SK-N-SH (cell line): ENCODE measurements at regions not wholly inside any gene's neighbourhood (a gene's known extent, or its start where the extent isn't known, plus 50 kb on each side); places are given as distances from the start of the nearest gene placed in this dataset.

Experiments used
- EP300 ChIP-seq, 2 experiments: IDR thresholded peaks; 2 replicates each; pipeline versions ENCODE4 v1.4.0 to v1.6.1; 2012; ENCODE audit warnings: borderline replicate concordance in 1 of 2, low read depth in 1 of 2, low read length in 1 of 2
- EZH2phosphoT487 ChIP-seq: fragments of 200-600 bp; sonication (generic); IDR thresholded peaks from 2 replicates; pipeline ENCODE4 v1.6.1; 2017; ENCODE audit warnings: low read depth, mixed run types, mild to moderate bottlenecking, antibody characterized with exemption, moderate library complexity, borderline replicate concordance
- FOXM1 ChIP-seq: IDR thresholded peaks from 2 replicates; pipeline ENCODE4 v1.4.0; 2012; ENCODE audit warnings: low read depth, mild to moderate bottlenecking
- POLR2AphosphoS5 ChIP-seq: IDR thresholded peaks from 2 replicates; pipeline ENCODE4 v1.6.1; 2012; ENCODE audit warnings: low read depth, low read length
- RAD21 ChIP-seq: IDR thresholded peaks from 2 replicates; pipeline ENCODE4 v1.6.1; 2012; ENCODE audit warnings: mild to moderate bottlenecking, low read length
- SIN3A ChIP-seq: IDR thresholded peaks from 2 replicates; pipeline ENCODE4 v1.6.1; 2012; ENCODE audit warnings: low read depth, mild to moderate bottlenecking, low read length, moderate library complexity, borderline replicate concordance
- TAF1 ChIP-seq: IDR thresholded peaks from 2 replicates; pipeline ENCODE4 v1.6.1; 2012; ENCODE audit warnings: low read depth, mild to moderate bottlenecking, low read length, moderate library complexity, borderline replicate concordance
- TF ChIP-seq, protein P1 (sequence below): fragments of 200-600 bp; sonication (generic); IDR thresholded peaks from 2 replicates; pipeline ENCODE4 v1.6.1; 2017; ENCODE audit warnings: antibody characterized with exemption, mild to moderate bottlenecking, moderate library complexity
- TF ChIP-seq, protein P2 (sequence below): fragments of 150-350 bp; IDR thresholded peaks from 2 replicates; pipeline ENCODE4 v1.6.1; 2016; ENCODE audit warnings: mild to moderate bottlenecking, low read depth, low read length

DNA sequence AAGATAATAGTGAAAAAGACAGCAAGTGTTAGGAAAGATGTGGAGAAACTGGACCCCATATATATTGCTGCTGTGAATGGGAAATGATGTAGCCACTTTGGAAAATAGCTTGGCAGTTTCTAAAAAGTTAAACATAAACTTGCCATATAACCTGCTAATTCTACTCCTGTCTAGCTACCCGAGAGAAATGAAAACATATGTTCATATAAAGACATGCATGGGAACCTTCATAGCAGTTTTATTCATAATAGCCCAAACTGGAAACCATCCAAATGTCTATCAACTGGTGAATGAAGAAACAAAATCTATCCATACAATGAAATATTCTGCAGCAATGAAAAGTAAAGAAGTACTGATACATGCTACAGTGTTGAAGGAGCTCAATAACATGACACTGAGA is 50.4 kb upstream of the NABP1 start:
- TF ChIP-seq TAF1 (no peak), POLR2AphosphoS5 (no peak), EP300 (IDR thresholded peaks at IDR 0.05; ENCODE audit: borderline replicate concordance in 1 of 2, low read depth in 1 of 2, low read length in 1 of 2) (no peak), RAD21 (no peak), FOXM1 (no peak), SIN3A (no peak), EZH2phosphoT487 (no peak)
- TF ChIP-seq, protein P1, sequence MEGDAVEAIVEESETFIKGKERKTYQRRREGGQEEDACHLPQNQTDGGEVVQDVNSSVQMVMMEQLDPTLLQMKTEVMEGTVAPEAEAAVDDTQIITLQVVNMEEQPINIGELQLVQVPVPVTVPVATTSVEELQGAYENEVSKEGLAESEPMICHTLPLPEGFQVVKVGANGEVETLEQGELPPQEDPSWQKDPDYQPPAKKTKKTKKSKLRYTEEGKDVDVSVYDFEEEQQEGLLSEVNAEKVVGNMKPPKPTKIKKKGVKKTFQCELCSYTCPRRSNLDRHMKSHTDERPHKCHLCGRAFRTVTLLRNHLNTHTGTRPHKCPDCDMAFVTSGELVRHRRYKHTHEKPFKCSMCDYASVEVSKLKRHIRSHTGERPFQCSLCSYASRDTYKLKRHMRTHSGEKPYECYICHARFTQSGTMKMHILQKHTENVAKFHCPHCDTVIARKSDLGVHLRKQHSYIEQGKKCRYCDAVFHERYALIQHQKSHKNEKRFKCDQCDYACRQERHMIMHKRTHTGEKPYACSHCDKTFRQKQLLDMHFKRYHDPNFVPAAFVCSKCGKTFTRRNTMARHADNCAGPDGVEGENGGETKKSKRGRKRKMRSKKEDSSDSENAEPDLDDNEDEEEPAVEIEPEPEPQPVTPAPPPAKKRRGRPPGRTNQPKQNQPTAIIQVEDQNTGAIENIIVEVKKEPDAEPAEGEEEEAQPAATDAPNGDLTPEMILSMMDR = no peak
- TF ChIP-seq, protein P2, sequence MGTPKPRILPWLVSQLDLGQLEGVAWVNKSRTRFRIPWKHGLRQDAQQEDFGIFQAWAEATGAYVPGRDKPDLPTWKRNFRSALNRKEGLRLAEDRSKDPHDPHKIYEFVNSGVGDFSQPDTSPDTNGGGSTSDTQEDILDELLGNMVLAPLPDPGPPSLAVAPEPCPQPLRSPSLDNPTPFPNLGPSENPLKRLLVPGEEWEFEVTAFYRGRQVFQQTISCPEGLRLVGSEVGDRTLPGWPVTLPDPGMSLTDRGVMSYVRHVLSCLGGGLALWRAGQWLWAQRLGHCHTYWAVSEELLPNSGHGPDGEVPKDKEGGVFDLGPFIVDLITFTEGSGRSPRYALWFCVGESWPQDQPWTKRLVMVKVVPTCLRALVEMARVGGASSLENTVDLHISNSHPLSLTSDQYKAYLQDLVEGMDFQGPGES = no peak
